Activated B cell treated with CpG ODN at 0.5 μM for 24 hours (primary cell): ENCODE measurements at regions not wholly inside any gene's neighbourhood (a gene's known extent, or its start where the extent isn't known, plus 50 kb on each side); places are given as distances from the start of the nearest gene placed in this dataset.

Experiments
- ATAC-seq: fragments of 200-7000 bp; cut with Tn5 transposase; one replicate; pipeline ENCODE4 v1.10.0; 2021; ENCODE audit warnings: low read depth, mild to moderate bottlenecking, moderate library complexity
- CTCF ChIA-PET: fragments of 350-600 bp; sonication (Branson Sonifier 250); formaldehyde crosslinking; loops from one replicate; lab custom pipeline; 2021; ENCODE audit warnings: antibody characterized with exemption; lab: Charles Lee
- POLR2A ChIA-PET: fragments of 350-600 bp; sonication (Branson Sonifier 250); formaldehyde crosslinking; loops from one replicate; lab custom pipeline; 2021; ENCODE audit warnings: antibody characterized with exemption; lab: Charles Lee
- DNase-seq: peaks from one replicate; pipeline ENCODE4 v3.0.0; 2022
- H3K27ac Mint-ChIP-seq: one replicate; pipeline ENCODE4 v1.8.0; 2020; ENCODE audit warnings: mixed read lengths
- H3K27me3 Mint-ChIP-seq: one replicate; pipeline ENCODE4 v1.8.0; 2021; ENCODE audit warnings: mixed read lengths
- H3K36me3 Mint-ChIP-seq: one replicate; pipeline ENCODE4 v1.8.0; 2021; ENCODE audit warnings: low read depth, mixed read lengths
- H3K4me1 Mint-ChIP-seq: one replicate; pipeline ENCODE4 v1.8.0; 2021; ENCODE audit warnings: mixed read lengths
- H3K4me3 Mint-ChIP-seq: one replicate; pipeline ENCODE4 v1.8.0; 2020; ENCODE audit warnings: mild to moderate bottlenecking, mixed read lengths
- H3K9me3 Mint-ChIP-seq: one replicate; pipeline ENCODE4 v1.8.0; 2020; ENCODE audit warnings: mixed read lengths
- intact Hi-C: fragments of 100-400 bp; cut with micrococcal nuclease; formaldehyde crosslinking; loops from one replicate; pipeline ENCODE4 v1.15.1; 2024
- TF ChIP-seq, protein P1 (sequence below): fragments of 200-600 bp; IDR thresholded peaks from one replicate; pipeline ENCODE4 v1.8.0; 2022; ENCODE audit warnings: antibody characterized with exemption, mild to moderate bottlenecking

DNA sequence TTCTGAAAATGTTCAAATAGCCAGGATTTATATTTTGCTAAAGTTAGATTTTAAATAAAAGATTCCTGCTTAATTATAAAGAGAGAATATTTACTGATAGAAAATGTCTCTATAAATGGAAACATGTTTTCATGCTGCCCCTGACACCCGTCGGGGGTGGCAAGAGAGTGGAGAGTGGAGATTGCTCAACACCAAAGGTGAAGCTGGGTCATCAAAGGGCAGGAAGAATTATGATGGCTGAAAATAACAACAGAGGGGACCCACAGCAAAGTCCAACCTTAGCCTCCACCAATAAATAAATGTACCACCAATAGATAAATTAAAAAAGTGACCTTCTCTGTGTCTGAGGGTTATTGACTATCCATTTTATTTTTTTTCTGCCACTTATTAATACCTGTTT is 326.8 kb upstream of the GYPC start:
- no peak for ATAC-seq
- CTCF ChIA-PET, result no interaction called here
- peaks cover 18% of the 10 kb centered on the region for H3K9me3 Mint-ChIP-seq

GRCh38 chr2:126342457-126342856 is 313.5 kb upstream of the GYPC start:
- TF ChIP-seq, protein P1, sequence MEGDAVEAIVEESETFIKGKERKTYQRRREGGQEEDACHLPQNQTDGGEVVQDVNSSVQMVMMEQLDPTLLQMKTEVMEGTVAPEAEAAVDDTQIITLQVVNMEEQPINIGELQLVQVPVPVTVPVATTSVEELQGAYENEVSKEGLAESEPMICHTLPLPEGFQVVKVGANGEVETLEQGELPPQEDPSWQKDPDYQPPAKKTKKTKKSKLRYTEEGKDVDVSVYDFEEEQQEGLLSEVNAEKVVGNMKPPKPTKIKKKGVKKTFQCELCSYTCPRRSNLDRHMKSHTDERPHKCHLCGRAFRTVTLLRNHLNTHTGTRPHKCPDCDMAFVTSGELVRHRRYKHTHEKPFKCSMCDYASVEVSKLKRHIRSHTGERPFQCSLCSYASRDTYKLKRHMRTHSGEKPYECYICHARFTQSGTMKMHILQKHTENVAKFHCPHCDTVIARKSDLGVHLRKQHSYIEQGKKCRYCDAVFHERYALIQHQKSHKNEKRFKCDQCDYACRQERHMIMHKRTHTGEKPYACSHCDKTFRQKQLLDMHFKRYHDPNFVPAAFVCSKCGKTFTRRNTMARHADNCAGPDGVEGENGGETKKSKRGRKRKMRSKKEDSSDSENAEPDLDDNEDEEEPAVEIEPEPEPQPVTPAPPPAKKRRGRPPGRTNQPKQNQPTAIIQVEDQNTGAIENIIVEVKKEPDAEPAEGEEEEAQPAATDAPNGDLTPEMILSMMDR, result no peak
- no peaks in the 10 kb centered on the region for H3K4me1 Mint-ChIP-seq
- no peaks in the 10 kb centered on the region for H3K9me3 Mint-ChIP-seq
- no peak overlapping the region for H3K27ac Mint-ChIP-seq
- intact Hi-C loops, result no loop called here
- CTCF ChIA-PET, result no interaction called here
- H3K4me3 Mint-ChIP-seq, result no peak overlapping the region
- ATAC-seq (no peak), DNase-seq (no peak)
- H3K27me3 Mint-ChIP-seq, result no peaks in the 10 kb centered on the region
- no peaks in the 10 kb centered on the region for H3K36me3 Mint-ChIP-seq
- POLR2A ChIA-PET, result no interaction called here

More for the DNA sequence above, 326.8 kb upstream of the GYPC start:
- no peaks in the 10 kb centered on the region for H3K36me3 Mint-ChIP-seq
- POLR2A ChIA-PET, result no interaction called here
- H3K27ac Mint-ChIP-seq, result no peak overlapping the region
- no peak overlapping the region for H3K4me3 Mint-ChIP-seq
- intact Hi-C loops, result no loop called here
- no peaks in the 10 kb centered on the region for H3K4me1 Mint-ChIP-seq
- no peak for DNase-seq
- TF ChIP-seq, protein P1, result no peak
- H3K27me3 Mint-ChIP-seq, result no peaks in the 10 kb centered on the region

- ChIA-PET POLR2A (no interaction called here), CTCF (no interaction called here)
- intact Hi-C loops, result no loop called here
- Mint-ChIP-seq H3K36me3 (no peaks in the 10 kb centered on the region), H3K4me3 (no peak overlapping the region), H3K27ac (no peak overlapping the region), H3K4me1 (no peaks in the 10 kb centered on the region), H3K27me3 (no peaks in the 10 kb centered on the region), H3K9me3 (no peaks in the 10 kb centered on the region)
- no peak for ATAC-seq
- no peak for DNase-seq
- TF ChIP-seq, protein P1, result no peak
Observed at GRCh38 chr2:126343136-126343535, 312.8 kb upstream of the GYPC start.

DNA sequence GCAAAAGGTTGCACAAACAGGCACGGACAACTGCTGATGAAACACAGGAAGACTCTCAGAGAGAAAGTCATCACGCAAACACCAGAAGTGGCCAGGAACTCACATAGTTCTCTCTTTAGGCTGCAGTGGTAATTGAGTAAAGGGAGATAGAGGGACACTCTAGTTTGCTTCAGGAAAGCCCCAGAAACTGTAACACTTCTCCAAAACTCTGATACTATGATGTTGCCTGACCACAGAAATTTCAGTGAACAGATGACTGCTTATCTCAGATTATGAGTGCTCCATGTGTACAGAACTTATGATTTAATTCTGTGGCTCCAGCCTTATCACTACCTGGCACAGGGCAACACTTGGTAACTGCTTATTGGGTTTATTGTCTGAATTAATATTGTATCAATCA is 311.5 kb upstream of the GYPC start:
- TF ChIP-seq, protein P1, result no peak
- no peaks in the 10 kb centered on the region for H3K4me1 Mint-ChIP-seq
- intact Hi-C loops, result no loop called here
- no peak overlapping the region for H3K27ac Mint-ChIP-seq
- no peaks in the 10 kb centered on the region for H3K9me3 Mint-ChIP-seq
- ATAC-seq (no peak), DNase-seq (no peak)
- no peaks in the 10 kb centered on the region for H3K36me3 Mint-ChIP-seq
- no peaks in the 10 kb centered on the region for H3K27me3 Mint-ChIP-seq
- H3K4me3 Mint-ChIP-seq, result no peak overlapping the region
- ChIA-PET CTCF (no interaction called here), POLR2A (no interaction called here)

- no peak overlapping the region for H3K27ac Mint-ChIP-seq
- DNase-seq, result no peak
- POLR2A ChIA-PET, result no interaction called here
- H3K27me3 Mint-ChIP-seq, result no peaks in the 10 kb centered on the region
- no peak overlapping the region for H3K4me3 Mint-ChIP-seq
- TF ChIP-seq, protein P1, result no peak
- no peaks in the 10 kb centered on the region for H3K4me1 Mint-ChIP-seq
- CTCF ChIA-PET, result no interaction called here
- ATAC-seq, result no peak
- no peaks in the 10 kb centered on the region for H3K36me3 Mint-ChIP-seq
- intact Hi-C loops, result no loop called here
- no peaks in the 10 kb centered on the region for H3K9me3 Mint-ChIP-seq
Observed at GRCh38 chr2:126345691-126346090, 310.3 kb upstream of the GYPC start.
